Testis (tissue), 2 donors: ENCODE measurements at regions not wholly inside any gene's neighbourhood (a gene's known extent, or its start where the extent isn't known, plus 50 kb on each side); places are given as distances from the start of the nearest gene placed in this dataset.

ENCODE experiments used
- DNase-seq: peaks from one replicate; pipeline ENCODE4 v3.0.0-alpha.2; 2019
- H3K27ac ChIP-seq, 2 donors: fragments of 200-600 bp; sonication (generic); one replicate each; pipeline ENCODE4 v1.5.1; 2019
- H3K27me3 ChIP-seq: fragments of 200-600 bp; sonication (generic); one replicate; pipeline ENCODE4 v1.5.1; 2019
- H3K36me3 ChIP-seq: fragments of 200-600 bp; sonication (generic); one replicate; pipeline ENCODE4 v1.5.1; 2017; ENCODE audit warnings: low read depth; ENCODE audit errors: missing control alignments
- H3K4me1 ChIP-seq: fragments of 200-600 bp; sonication (generic); one replicate; pipeline ENCODE4 v1.5.1; 2019
- H3K4me3 ChIP-seq, 2 donors: fragments of 200-600 bp; sonication (generic); one replicate each; pipeline ENCODE4 v1.5.1; 2017 to 2019
- H3K9me3 ChIP-seq: fragments of 200-600 bp; sonication (generic); one replicate; pipeline ENCODE4 v1.5.1; 2017
- POLR2A ChIP-seq: fragments of 450-650 bp; IDR thresholded peaks from one replicate; pipeline ENCODE4 v1.6.1; 2017; ENCODE audit warnings: antibody characterized with exemption, mild to moderate bottlenecking, moderate library complexity
- WGBS, 2 donors: methylation state at CpG; one replicate each; pipeline ENCODE4 v1.1.5; 2018; 5-methylcytosine and 5-hydroxymethylcytosine counted together
- intact Hi-C: fragments of 100-400 bp; cut with DNase I; formaldehyde crosslinking; loops from one replicate; pipeline ENCODE4 v1.15.1; 2023; ENCODE audit warnings: low total_unique reads
- TF ChIP-seq, protein P1 (sequence below), 3 experiments: fragments of 450-650 bp in 2 of 3; fragments of 200-600 bp in 1 of 3; sonication (generic) in 1 of 3; IDR thresholded peaks; one replicate each; pipeline ENCODE4 v1.5.1; 2016 to 2019; ENCODE audit warnings: antibody characterized with exemption in 3 of 3, mild to moderate bottlenecking in 2 of 3, moderate library complexity in 1 of 3

DNA sequence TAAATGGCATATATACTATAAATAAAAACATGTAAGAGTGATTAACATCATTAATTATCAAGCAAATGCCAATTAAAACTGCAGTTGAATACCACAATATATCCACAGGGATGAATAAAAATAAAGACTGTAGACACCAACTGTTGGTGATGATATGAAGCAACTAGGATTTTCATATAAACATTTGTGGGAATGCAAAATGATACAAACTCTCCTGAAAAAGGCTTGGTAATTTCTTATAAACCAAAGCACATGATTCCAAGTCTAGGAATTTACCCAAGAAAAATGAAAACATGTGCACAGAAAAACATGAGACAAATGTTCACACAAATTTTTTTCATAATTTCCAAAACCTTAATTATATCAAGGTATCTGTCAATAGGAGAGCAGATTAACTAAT is 448.1 kb downstream of the ETV1 start:
- Histone ChIP-seq H3K36me3 (no peaks in the 10 kb centered on the region), H3K9me3 (no peaks in the 10 kb centered on the region), H3K27ac (no peak overlapping the region), H3K4me1 (no peaks in the 10 kb centered on the region), H3K4me3 (no peak overlapping the region), H3K27me3 (no peaks in the 10 kb centered on the region)
- no peak for DNase-seq
- intact Hi-C loops = no loop called here
- TF ChIP-seq, protein P1, sequence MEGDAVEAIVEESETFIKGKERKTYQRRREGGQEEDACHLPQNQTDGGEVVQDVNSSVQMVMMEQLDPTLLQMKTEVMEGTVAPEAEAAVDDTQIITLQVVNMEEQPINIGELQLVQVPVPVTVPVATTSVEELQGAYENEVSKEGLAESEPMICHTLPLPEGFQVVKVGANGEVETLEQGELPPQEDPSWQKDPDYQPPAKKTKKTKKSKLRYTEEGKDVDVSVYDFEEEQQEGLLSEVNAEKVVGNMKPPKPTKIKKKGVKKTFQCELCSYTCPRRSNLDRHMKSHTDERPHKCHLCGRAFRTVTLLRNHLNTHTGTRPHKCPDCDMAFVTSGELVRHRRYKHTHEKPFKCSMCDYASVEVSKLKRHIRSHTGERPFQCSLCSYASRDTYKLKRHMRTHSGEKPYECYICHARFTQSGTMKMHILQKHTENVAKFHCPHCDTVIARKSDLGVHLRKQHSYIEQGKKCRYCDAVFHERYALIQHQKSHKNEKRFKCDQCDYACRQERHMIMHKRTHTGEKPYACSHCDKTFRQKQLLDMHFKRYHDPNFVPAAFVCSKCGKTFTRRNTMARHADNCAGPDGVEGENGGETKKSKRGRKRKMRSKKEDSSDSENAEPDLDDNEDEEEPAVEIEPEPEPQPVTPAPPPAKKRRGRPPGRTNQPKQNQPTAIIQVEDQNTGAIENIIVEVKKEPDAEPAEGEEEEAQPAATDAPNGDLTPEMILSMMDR (IDR thresholded peaks at IDR 0.05) = no peak
- no peak for TF ChIP-seq POLR2A

DNA sequence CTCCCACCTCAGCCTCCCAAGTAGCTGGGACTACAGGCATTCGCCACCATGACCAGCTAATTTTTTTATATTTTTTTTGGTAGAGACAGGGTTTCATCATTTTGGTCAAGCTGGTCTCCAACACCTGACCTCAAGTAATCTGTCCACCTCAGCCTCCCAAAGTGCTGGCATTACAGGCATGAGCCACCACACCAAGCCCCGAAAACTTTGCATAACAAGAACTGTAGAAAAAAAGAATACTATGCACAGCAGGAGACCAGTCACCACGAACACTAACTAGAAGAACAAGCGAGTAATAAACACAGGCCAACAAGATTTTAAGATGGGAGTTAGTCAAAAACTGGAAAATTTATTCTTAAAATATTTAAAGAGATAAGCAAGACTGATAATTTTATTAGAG is 447.0 kb downstream of the ETV1 start:
- H3K36me3 ChIP-seq = no peaks in the 10 kb centered on the region
- H3K27ac ChIP-seq = no peak overlapping the region
- intact Hi-C loops = no loop called here
- H3K4me1 ChIP-seq = no peaks in the 10 kb centered on the region
- no peak for DNase-seq
- 93 to 97% methylated on average over 4 of the region's 4 CpGs for WGBS, 2 donors
- TF ChIP-seq, protein P1 (IDR thresholded peaks at IDR 0.05) = no peak
- no peak for TF ChIP-seq POLR2A
- H3K9me3 ChIP-seq = no peaks in the 10 kb centered on the region
- H3K4me3 ChIP-seq = no peak overlapping the region
- no peaks in the 10 kb centered on the region for H3K27me3 ChIP-seq

DNA sequence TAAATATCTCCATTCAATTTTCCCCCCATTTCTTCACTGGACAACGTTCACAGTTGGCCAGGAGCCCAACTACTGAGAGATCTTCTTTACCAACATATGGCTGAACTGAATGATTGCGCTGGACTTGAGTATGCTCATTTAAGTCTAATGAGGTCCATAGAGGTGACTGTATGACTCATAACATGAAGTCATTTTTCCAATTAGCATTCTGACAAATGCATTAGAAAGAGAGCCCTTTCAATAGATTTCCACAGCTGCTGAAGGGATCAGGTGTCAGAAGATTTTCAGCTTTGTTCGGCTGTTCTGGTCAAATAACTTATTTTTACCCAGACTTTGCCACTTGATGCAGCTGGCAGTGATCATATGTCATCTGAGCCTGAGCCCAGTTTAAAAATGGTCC is 438.0 kb downstream of the ETV1 start:
- intact Hi-C loops = no loop called here
- H3K4me3 ChIP-seq = no peak overlapping the region
- no peaks in the 10 kb centered on the region for H3K36me3 ChIP-seq
- H3K27ac ChIP-seq = no peak overlapping the region
- TF ChIP-seq POLR2A = no peak
- TF ChIP-seq, protein P1 (IDR thresholded peaks at IDR 0.05) = no peak
- H3K4me1 ChIP-seq = no peaks in the 10 kb centered on the region
- DNase-seq = no peak
- no peaks in the 10 kb centered on the region for H3K27me3 ChIP-seq
- no peaks in the 10 kb centered on the region for H3K9me3 ChIP-seq
- 69 to 75% methylated on average over 3 of the region's 3 CpGs for WGBS, 2 donors

- intact Hi-C loops = no loop called here
- no peak for TF ChIP-seq POLR2A
- TF ChIP-seq, protein P1 (IDR thresholded peaks at IDR 0.05) = no peak
- H3K27ac ChIP-seq = no peak overlapping the region
Measured at GRCh38 chr7:13560441-13560840, 429.0 kb downstream of the ETV1 start.

DNA sequence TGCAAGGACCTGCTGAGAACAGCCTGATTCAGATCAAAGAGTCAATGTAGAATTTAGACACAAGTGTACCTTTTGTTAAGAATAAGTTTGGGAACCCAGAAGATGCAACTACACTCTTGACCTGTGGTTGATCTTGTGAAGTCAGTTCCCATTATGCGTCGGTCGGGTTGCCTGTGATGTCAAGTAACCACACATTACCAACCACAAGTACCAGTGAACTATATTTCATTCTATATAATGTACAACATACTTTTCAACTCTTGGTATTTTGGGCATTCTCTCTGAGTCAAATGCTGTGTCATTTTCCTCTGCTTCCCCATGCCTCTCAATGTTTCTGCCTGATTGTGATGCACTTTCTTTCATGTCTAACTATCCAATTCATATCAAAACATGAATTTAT is 426.2 kb downstream of the ETV1 start:
- H3K36me3 ChIP-seq = no peaks in the 10 kb centered on the region
- 90 to 98% methylated on average over 3 of the region's 3 CpGs for WGBS, 2 donors
- no peak overlapping the region for H3K27ac ChIP-seq
- DNase-seq = no peak
- H3K27me3 ChIP-seq = no peaks in the 10 kb centered on the region
- H3K4me3 ChIP-seq = no peak overlapping the region
- no peaks in the 10 kb centered on the region for H3K4me1 ChIP-seq
- TF ChIP-seq, protein P1 (IDR thresholded peaks at IDR 0.05) = no peak
- no peak for TF ChIP-seq POLR2A
- intact Hi-C loops = no loop called here
- no peaks in the 10 kb centered on the region for H3K9me3 ChIP-seq

More at GRCh38 chr7:13560441-13560840, 429.0 kb downstream of the ETV1 start:
- Histone ChIP-seq H3K36me3 (no peaks in the 10 kb centered on the region), H3K9me3 (no peaks in the 10 kb centered on the region), H3K4me1 (no peaks in the 10 kb centered on the region), H3K27me3 (no peaks in the 10 kb centered on the region), H3K4me3 (no peak overlapping the region)
- no peak for DNase-seq
